HTR-8/SVneo (cell line): ENCODE measurements at regions not wholly inside any gene's neighbourhood (a gene's known extent, or its start where the extent isn't known, plus 50 kb on each side); places are given as distances from the start of the nearest gene placed in this dataset.
"Not testable (repeated sequence)": the region's sequence is repeated elsewhere in the genome, so short reads cannot be mapped to it uniquely, and the experiment has no call there.

Experiments
- DNase-seq: peaks from one replicate; pipeline ENCODE4 v3.0.0; 2011; ENCODE audit warnings: low spot score, mixed read lengths; ENCODE audit not compliant: insufficient read length
- FAIRE-seq: peaks from 2 replicates; lab custom pipeline; 2011; peaks lifted over from hg19 to GRCh38; lab: Jason Lieb, UNC

- DNase-seq (no peak), FAIRE-seq (no peak)
These were observed 336.9 kb downstream of the TDRD3 start for GRCh38 chr13:60733933-60734332.

GRCh38 chr13:60727140-60727539 is 330.1 kb downstream of the TDRD3 start:
- no peak for FAIRE-seq
- no peak for DNase-seq

GRCh38 chr13:60721063-60721462 is 324.0 kb downstream of the TDRD3 start:
- FAIRE-seq, result no peak
- DNase-seq, result no peak

GRCh38 chr13:60720590-60720989 is 323.6 kb downstream of the TDRD3 start:
- FAIRE-seq, result no peak
- no peak for DNase-seq

GRCh38 chr13:60716313-60716712 is 319.3 kb downstream of the TDRD3 start:
- DNase-seq (no peak), FAIRE-seq (no peak)

- FAIRE-seq (no peak), DNase-seq (no peak)
These were observed 310.9 kb downstream of the TDRD3 start for GRCh38 chr13:60707878-60708277.

GRCh38 chr13:60701895-60702294 is 304.9 kb downstream of the TDRD3 start:
- no peak for DNase-seq
- FAIRE-seq, result no peak

- DNase-seq, result no peak
- FAIRE-seq, result no peak
These were observed 304.0 kb downstream of the TDRD3 start for GRCh38 chr13:60700994-60701393.

- no peak for DNase-seq
- no peak for FAIRE-seq
These were observed 302.6 kb downstream of the TDRD3 start for GRCh38 chr13:60699636-60700035.

GRCh38 chr13:60696602-60697001 is 299.6 kb downstream of the TDRD3 start:
- FAIRE-seq, result no peak
- DNase-seq, result no peak

- DNase-seq, result no peak
These were observed 294.2 kb downstream of the TDRD3 start for GRCh38 chr13:60691268-60691667.

GRCh38 chr13:60690604-60691003 is 293.6 kb downstream of the TDRD3 start:
- no peak for DNase-seq
- FAIRE-seq, result no peak

More at GRCh38 chr13:60691268-60691667, 294.2 kb downstream of the TDRD3 start:
- FAIRE-seq, result no peak

GRCh38 chr13:60689571-60689970 is 292.6 kb downstream of the TDRD3 start:
- DNase-seq (no peak), FAIRE-seq (no peak)

GRCh38 chr13:60689076-60689475 is 292.1 kb downstream of the TDRD3 start:
- DNase-seq (no peak), FAIRE-seq (no peak)

- FAIRE-seq, result no peak
These were observed 283.1 kb downstream of the TDRD3 start for GRCh38 chr13:60679928-60680694.

GRCh38 chr13:60679131-60679530 is 282.1 kb downstream of the TDRD3 start:
- no peak for FAIRE-seq

More at GRCh38 chr13:60679928-60680694, 283.1 kb downstream of the TDRD3 start:
- no peak for DNase-seq

GRCh38 chr13:60671386-60671785 is 274.4 kb downstream of the TDRD3 start:
- FAIRE-seq (no peak), DNase-seq (no peak)

More at GRCh38 chr13:60679131-60679530, 282.1 kb downstream of the TDRD3 start:
- DNase-seq, result no peak

GRCh38 chr13:60663788-60664187 is 266.8 kb downstream of the TDRD3 start:
- FAIRE-seq (no peak), DNase-seq (no peak)

GRCh38 chr13:60662595-60662994 is 265.6 kb downstream of the TDRD3 start:
- DNase-seq (no peak), FAIRE-seq (no peak)

GRCh38 chr13:60661521-60661920 is 264.5 kb downstream of the TDRD3 start:
- no peak for FAIRE-seq
- no peak for DNase-seq

GRCh38 chr13:60657586-60657985 is 260.6 kb downstream of the TDRD3 start:
- not testable (repeated sequence) for FAIRE-seq, DNase-seq

- DNase-seq, result no peak
- no peak for FAIRE-seq
These were observed 258.2 kb downstream of the TDRD3 start for GRCh38 chr13:60655256-60655655.
